Renal pelvis (tissue), 1 donor: ENCODE measurements at regions not wholly inside any gene's neighbourhood (a gene's known extent, or its start where the extent isn't known, plus 50 kb on each side); places are given as distances from the start of the nearest gene placed in this dataset.

Experiments used
- DNase-seq: peaks from one replicate; pipeline ENCODE4 v3.0.0-alpha.2; 2013

GRCh38 chr12:131477613-131478012 is 233.3 kb upstream of the SFSWAP start:
- DNase-seq: no peak

- no peak for DNase-seq
Measured at GRCh38 chr12:131478468-131478867, 232.4 kb upstream of the SFSWAP start.

GRCh38 chr12:131482199-131482598 is 228.7 kb upstream of the SFSWAP start:
- no peak for DNase-seq

- no peak for DNase-seq
Measured at GRCh38 chr12:131482686-131483085, 228.2 kb upstream of the SFSWAP start.

GRCh38 chr12:131486451-131487230 is 224.2 kb upstream of the SFSWAP start:
- no peak for DNase-seq

- no peak for DNase-seq
Measured at GRCh38 chr12:131487388-131488124, 223.3 kb upstream of the SFSWAP start.

GRCh38 chr12:131489718-131490117 is 221.2 kb upstream of the SFSWAP start:
- DNase-seq: no peak

GRCh38 chr12:131491155-131491554 is 219.7 kb upstream of the SFSWAP start:
- DNase-seq: no peak

GRCh38 chr12:131491916-131492490 is 218.9 kb upstream of the SFSWAP start:
- no peak for DNase-seq

GRCh38 chr12:131493068-131493826 is 217.6 kb upstream of the SFSWAP start:
- DNase-seq: no peak

GRCh38 chr12:131494216-131494615 is 216.7 kb upstream of the SFSWAP start:
- no peak for DNase-seq

GRCh38 chr12:131494741-131495524 is 216.0 kb upstream of the SFSWAP start:
- no peak for DNase-seq

GRCh38 chr12:131497966-131498365 is 212.9 kb upstream of the SFSWAP start:
- DNase-seq: no peak

- no peak for DNase-seq
Measured at GRCh38 chr12:131499160-131499863, 211.6 kb upstream of the SFSWAP start.

GRCh38 chr12:131499864-131500190 is 211.1 kb upstream of the SFSWAP start:
- no peak for DNase-seq

- no peak for DNase-seq
Measured at GRCh38 chr12:131500564-131500963, 210.3 kb upstream of the SFSWAP start.

- no peak for DNase-seq
Measured at GRCh38 chr12:131505561-131505960, 205.3 kb upstream of the SFSWAP start.

GRCh38 chr12:131506426-131506825 is 204.5 kb upstream of the SFSWAP start:
- DNase-seq: no peak

- no peak for DNase-seq
Measured at GRCh38 chr12:131507094-131507493, 203.8 kb upstream of the SFSWAP start.

GRCh38 chr12:131507881-131508280 is 203.0 kb upstream of the SFSWAP start:
- DNase-seq: no peak

- DNase-seq: no peak
Measured at GRCh38 chr12:131509701-131510100, 201.2 kb upstream of the SFSWAP start.
